H54 (cell line): ENCODE measurements at regions not wholly inside any gene's neighbourhood (a gene's known extent, or its start where the extent isn't known, plus 50 kb on each side); places are given as distances from the start of the nearest gene placed in this dataset.

Experiments used
- DNase-seq: peaks from one replicate; pipeline ENCODE4 v3.0.0; 2011; ENCODE audit warnings: low spot score, mixed read lengths; ENCODE audit not compliant: insufficient read length
- FAIRE-seq: peaks from 3 replicates; lab custom pipeline; 2011; peaks lifted over from hg19 to GRCh38; lab: Jason Lieb, UNC
- POLR2A ChIP-seq: IDR thresholded peaks from 2 replicates; pipeline ENCODE4 v1.6.1; 2011; ENCODE audit warnings: low read depth, mild to moderate bottlenecking, low read length

GRCh38 chr6:9499709-9500108, 915.2 kb downstream of the TFAP2A start:
- no peak for DNase-seq
- peak; percentile 69 for FAIRE-seq
- TF ChIP-seq POLR2A: no peak

- FAIRE-seq (no peak), DNase-seq (no peak)
- TF ChIP-seq POLR2A: no peak
Observed at GRCh38 chr6:9496837-9497236, 918.0 kb downstream of the TFAP2A start.

GRCh38 chr6:9494864-9495263, 920.0 kb downstream of the TFAP2A start:
- DNase-seq (no peak), FAIRE-seq (no peak)
- no peak for TF ChIP-seq POLR2A

GRCh38 chr6:9492790-9493189, 922.1 kb downstream of the TFAP2A start:
- no peak for DNase-seq
- no peak for FAIRE-seq
- no peak for TF ChIP-seq POLR2A

- DNase-seq: no peak
- no peak for TF ChIP-seq POLR2A
- FAIRE-seq: no peak
Observed at GRCh38 chr6:9487128-9487527, 927.7 kb downstream of the TFAP2A start.

- no peak for TF ChIP-seq POLR2A
- FAIRE-seq: no peak
- DNase-seq: no peak
Observed at GRCh38 chr6:9485992-9486391, 928.9 kb downstream of the TFAP2A start.

GRCh38 chr6:9484686-9485085, 930.2 kb downstream of the TFAP2A start:
- no peak for TF ChIP-seq POLR2A
- FAIRE-seq: no peak
- no peak for DNase-seq

- no peak for TF ChIP-seq POLR2A
- no peak for FAIRE-seq
Observed at GRCh38 chr6:9484091-9484490, 930.8 kb downstream of the TFAP2A start.

GRCh38 chr6:9482030-9482738, 932.7 kb downstream of the TFAP2A start:
- TF ChIP-seq POLR2A: no peak
- DNase-seq (peak; percentile 32), FAIRE-seq (peak; percentile 99)

More at GRCh38 chr6:9484091-9484490, 930.8 kb downstream of the TFAP2A start:
- DNase-seq: no peak

GRCh38 chr6:9481292-9482029, 933.4 kb downstream of the TFAP2A start:
- no peak for TF ChIP-seq POLR2A
- FAIRE-seq (no peak), DNase-seq (no peak)

DNA sequence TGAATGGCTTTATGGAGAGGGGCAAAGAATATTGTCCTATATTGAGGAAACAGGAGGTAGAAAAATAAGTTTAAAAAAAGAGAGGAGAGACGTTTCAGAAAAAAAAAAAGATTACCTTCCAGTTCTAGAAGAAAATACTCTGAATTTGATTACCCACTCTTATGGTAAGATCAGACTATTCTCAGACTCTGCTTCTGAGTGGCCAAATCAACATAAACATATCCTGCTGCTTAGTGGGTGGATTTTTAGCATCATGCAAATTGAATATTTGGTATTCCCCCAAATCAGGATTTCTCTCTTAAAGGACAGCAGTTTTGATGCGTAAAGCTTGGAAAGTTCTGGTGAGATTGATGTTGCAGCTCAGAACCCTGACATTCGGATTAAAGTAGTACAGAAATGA, 946.6 kb downstream of the TFAP2A start:
- FAIRE-seq (no peak), DNase-seq (no peak)
- no peak for TF ChIP-seq POLR2A

DNA sequence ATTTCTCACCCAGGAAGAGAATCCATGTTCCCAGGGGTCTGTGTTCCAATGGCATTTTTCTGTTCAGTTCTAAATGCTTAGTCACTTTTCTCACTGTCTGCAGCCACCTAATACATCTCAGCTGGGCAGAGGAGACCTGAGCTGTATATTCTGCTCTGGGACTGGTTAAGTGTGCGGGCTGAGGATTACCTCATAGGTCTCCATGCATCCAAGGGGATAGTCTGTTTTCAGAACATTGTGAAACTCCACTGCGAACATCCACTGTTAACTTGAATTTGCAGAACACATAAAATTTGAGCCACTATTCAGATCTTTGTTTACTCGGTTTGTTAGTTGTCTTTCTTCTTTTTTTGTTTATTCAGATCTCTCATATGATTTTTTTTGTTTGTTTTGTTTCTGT, 947.1 kb downstream of the TFAP2A start:
- DNase-seq: no peak
- no peak for TF ChIP-seq POLR2A

GRCh38 chr6:9464583-9464982, 950.3 kb downstream of the TFAP2A start:
- no peak for DNase-seq
- no peak for FAIRE-seq
- TF ChIP-seq POLR2A: no peak

More for the DNA sequence above, 947.1 kb downstream of the TFAP2A start:
- peak; percentile 6 for FAIRE-seq

GRCh38 chr6:9463311-9463710, 951.6 kb downstream of the TFAP2A start:
- no peak for FAIRE-seq
- DNase-seq: no peak
- no peak for TF ChIP-seq POLR2A

DNA sequence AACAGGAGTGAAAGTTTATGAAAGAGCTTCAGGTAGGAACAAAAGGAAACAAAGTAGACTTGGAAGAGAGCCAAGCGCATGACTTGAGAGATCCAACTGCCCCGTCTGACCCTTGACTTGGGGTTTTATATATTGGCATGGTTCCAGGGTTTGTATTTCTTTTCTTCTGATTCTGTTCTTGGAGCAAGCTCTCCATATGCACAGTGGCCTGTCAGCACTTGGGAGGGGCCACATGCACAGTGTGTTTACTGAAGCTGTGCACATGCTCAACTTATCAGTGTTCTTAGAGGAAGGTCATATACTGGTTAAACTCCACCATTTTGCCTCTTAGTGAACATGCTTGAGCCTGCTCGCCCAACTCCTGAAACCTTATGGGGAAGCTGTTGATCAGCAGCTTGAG, 953.7 kb downstream of the TFAP2A start:
- FAIRE-seq (no peak), DNase-seq (no peak)
- TF ChIP-seq POLR2A: no peak
